Heart left ventricle (tissue), 16 donors: ENCODE measurements at regions not wholly inside any gene's neighbourhood (a gene's known extent, or its start where the extent isn't known, plus 50 kb on each side); places are given as distances from the start of the nearest gene placed in this dataset.
A peak's percentile ranks its signal among the peaks of the same experiment; 100 is the strongest.
"Not testable (repeated sequence)": the region's sequence is repeated elsewhere in the genome, so short reads cannot be mapped to it uniquely, and the experiment has no call there.

Experiments
- ATAC-seq, 4 donors: fragments of 200-7000 bp; cut with Tn5 transposase; one replicate each; pipeline ENCODE4 v1.9.1; 2020 to 2022; ENCODE audit warnings: moderate library complexity in 4 of 4, mild to moderate bottlenecking in 3 of 4, moderate number of reproducible peaks in 1 of 4
- DNase-seq, 5 donors: peaks; one replicate each; pipeline ENCODE4 v3.0.0-alpha.2; 2020
- H3K27ac ChIP-seq, 12 donors: fragments of 200-600 bp; sonication (generic) in 4 of 12; one replicate each; pipeline versions ENCODE4 v1.5.0 to v1.8.0; 2016 to 2022; ENCODE audit warnings: mild to moderate bottlenecking in 2 of 12
- H3K27me3 ChIP-seq, 9 donors: fragments of 200-600 bp; sonication (generic) in 2 of 9; one replicate each; pipeline versions ENCODE4 v1.5.1 to v1.8.0; 2016 to 2022; ENCODE audit warnings: mild to moderate bottlenecking in 3 of 9
- H3K36me3 ChIP-seq, 9 donors: fragments of 200-600 bp; sonication (generic) in 2 of 9; one replicate each; pipeline versions ENCODE4 v1.5.0 to v1.8.0; 2018 to 2022; ENCODE audit warnings: mild to moderate bottlenecking in 2 of 9
- H3K4me1 ChIP-seq, 12 donors: fragments of 200-600 bp; sonication (generic) in 4 of 12; one replicate each; pipeline versions ENCODE4 v1.5.0 to v1.8.0; 2016 to 2022; ENCODE audit warnings: mild to moderate bottlenecking in 3 of 12
- H3K4me3 ChIP-seq, 12 donors: fragments of 200-600 bp; sonication (generic) in 4 of 12; one replicate each; pipeline versions ENCODE4 v1.5.0 to v1.8.0; 2017 to 2022; ENCODE audit warnings: mild to moderate bottlenecking in 9 of 12, moderate library complexity in 4 of 12
- H3K9me3 ChIP-seq, 12 donors: fragments of 200-600 bp; sonication (generic) in 4 of 12; one replicate each; pipeline versions ENCODE4 v1.5.0 to v1.8.0; 2016 to 2022; ENCODE audit warnings: mild to moderate bottlenecking in 1 of 12
- POLR2A ChIP-seq, 2 donors: fragments of 450-650 bp; IDR thresholded peaks; one replicate each; pipeline ENCODE4 v1.6.1; 2017; ENCODE audit warnings: antibody characterized with exemption in 2 of 2, mild to moderate bottlenecking in 2 of 2, moderate library complexity in 2 of 2
- WGBS, 4 donors: extraction: QIAGEN DNeasy Blood & Tissue Kit in 2 of 4; methylation state at CpG; one replicate each; pipeline versions ENCODE4 v1.1.5 to v1.1.7; 2013 to 2018; 5-methylcytosine and 5-hydroxymethylcytosine counted together
- intact Hi-C, 10 donors: fragments of 100-400 bp; cut with DNase I; formaldehyde crosslinking; loops; one replicate each; pipeline versions ENCODE4 v1.11.1 to v1.14.2; 2022
- TF ChIP-seq, protein P1 (sequence below), 12 donors: fragments of 200-600 bp; sonication (generic) in 4 of 12; IDR thresholded peaks; one replicate each; pipeline versions ENCODE4 v1.5.0 to v1.8.0; 2018 to 2022; ENCODE audit warnings: antibody characterized with exemption in 12 of 12, mild to moderate bottlenecking in 5 of 12
- donor health status: ischemic (EF 13 %, LVEDD 7.1; RV severe dilation, severe dysfunction).
- donor health status: healthy with polysubstance abuse.
- donor health status: DM: no; HTN: yes; CAD: no.
- donor health status: DM: no; HTN: no; CAD: no.
- donor health status: ischemic (EF 25% LVEDD 6.9; RV normal size, moderate dysfunction).
- donor health status: ischemic (EF 25% LVEDD 5.7; RV mildly dilated, moderate dysfunction).
- donor health status: healthy.
- donor health status: DM: yes; HTN: yes; CAD: no.
- donor health status: ischemic (EF 35%, LVEDD 5.7; RV mildly dilated, moderate dysfunction).
- donor health status: nonischemic (EF 11% LVEDD 7.7; RV severe dilation, severe dysfunction).
- donor health status: DM: yes; HTN: yes; CAD: no.
- donor health status: PGD.
- donor health status: ischemic (EF 29% LVEDD 5.4; RV normal size, mild dysfunction).
- donor health status: nonischemic (EF 23%, LVEDD 6.1; RV moderate dilation, normal function).

DNA sequence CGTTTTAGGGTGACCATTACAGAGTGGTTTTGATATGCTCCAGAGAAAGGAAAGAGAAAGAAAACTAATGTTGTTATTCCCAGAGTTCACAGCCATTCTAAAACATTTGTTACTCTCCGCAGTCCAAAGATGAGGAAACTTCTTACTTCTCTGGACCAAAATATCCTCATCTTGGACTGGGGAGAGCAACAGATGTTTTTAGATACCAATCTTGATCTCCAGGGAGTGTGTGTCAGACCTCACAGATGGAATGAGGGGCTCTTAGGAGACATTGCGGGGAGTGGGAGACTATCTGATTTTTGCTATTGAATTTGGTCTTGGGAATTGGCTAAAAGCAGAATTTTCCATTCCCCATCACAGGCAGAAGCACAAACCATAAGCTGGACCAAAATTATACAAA lies 110.8 kb downstream of the TNFAIP3 start:
- WGBS, 4 donors, result 44 to 71% (median 59%) methylated on average over 3 of the region's 3 CpGs
- no peak for TF ChIP-seq POLR2A (IDR thresholded peaks at IDR 0.05)
- TF ChIP-seq, protein P1, sequence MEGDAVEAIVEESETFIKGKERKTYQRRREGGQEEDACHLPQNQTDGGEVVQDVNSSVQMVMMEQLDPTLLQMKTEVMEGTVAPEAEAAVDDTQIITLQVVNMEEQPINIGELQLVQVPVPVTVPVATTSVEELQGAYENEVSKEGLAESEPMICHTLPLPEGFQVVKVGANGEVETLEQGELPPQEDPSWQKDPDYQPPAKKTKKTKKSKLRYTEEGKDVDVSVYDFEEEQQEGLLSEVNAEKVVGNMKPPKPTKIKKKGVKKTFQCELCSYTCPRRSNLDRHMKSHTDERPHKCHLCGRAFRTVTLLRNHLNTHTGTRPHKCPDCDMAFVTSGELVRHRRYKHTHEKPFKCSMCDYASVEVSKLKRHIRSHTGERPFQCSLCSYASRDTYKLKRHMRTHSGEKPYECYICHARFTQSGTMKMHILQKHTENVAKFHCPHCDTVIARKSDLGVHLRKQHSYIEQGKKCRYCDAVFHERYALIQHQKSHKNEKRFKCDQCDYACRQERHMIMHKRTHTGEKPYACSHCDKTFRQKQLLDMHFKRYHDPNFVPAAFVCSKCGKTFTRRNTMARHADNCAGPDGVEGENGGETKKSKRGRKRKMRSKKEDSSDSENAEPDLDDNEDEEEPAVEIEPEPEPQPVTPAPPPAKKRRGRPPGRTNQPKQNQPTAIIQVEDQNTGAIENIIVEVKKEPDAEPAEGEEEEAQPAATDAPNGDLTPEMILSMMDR (IDR thresholded peaks at IDR 0.05), result no peak
- peak in 2 of 4 donors; percentile 69 to 78 for ATAC-seq
- H3K27me3 ChIP-seq, result no peaks in the 10 kb centered on the region
- H3K4me1 ChIP-seq, result peaks cover 0 to 20% (median 0%) of the 10 kb centered on the region in 12 donors
- peak overlapping the region in 5 of 12 donors; percentile 9 to 50 (median 45) for H3K27ac ChIP-seq
- DNase-seq, result peak in 1 of 5 donors; percentile 19
- intact Hi-C loops, result loop anchor here in 1 of 10 donors (10.0 kb wide), 1 partner anchor 273 kb away; no protein-coding TSS in a partner anchor
- H3K4me3 ChIP-seq, result no peak overlapping the region
- no peaks in the 10 kb centered on the region for H3K36me3 ChIP-seq
- H3K9me3 ChIP-seq, result no peaks in the 10 kb centered on the region

- H3K27ac ChIP-seq, result peak overlapping the region in 4 of 12 donors; percentile 43 to 50 (median 47)
- H3K9me3 ChIP-seq, result no peaks in the 10 kb centered on the region
- intact Hi-C loops, result loop anchor here in 1 of 10 donors (10.0 kb wide), 1 partner anchor 274 kb away; no protein-coding TSS in a partner anchor
- H3K36me3 ChIP-seq, result no peaks in the 10 kb centered on the region
- 62 to 67% (median 66%) methylated on average over 8 of the region's 8 CpGs for WGBS, 4 donors
- ATAC-seq (peak in 2 of 4 donors; percentile 62 to 65), DNase-seq (no peak)
- H3K27me3 ChIP-seq, result no peaks in the 10 kb centered on the region
- TF ChIP-seq, protein P1 (IDR thresholded peaks at IDR 0.05), result no peak
- no peak for TF ChIP-seq POLR2A (IDR thresholded peaks at IDR 0.05)
- no peak overlapping the region for H3K4me3 ChIP-seq
- H3K4me1 ChIP-seq, result peaks cover 0 to 20% (median 0%) of the 10 kb centered on the region in 12 donors
Measured at GRCh38 chr6:137978252-137978896, 111.3 kb downstream of the TNFAIP3 start.

DNA sequence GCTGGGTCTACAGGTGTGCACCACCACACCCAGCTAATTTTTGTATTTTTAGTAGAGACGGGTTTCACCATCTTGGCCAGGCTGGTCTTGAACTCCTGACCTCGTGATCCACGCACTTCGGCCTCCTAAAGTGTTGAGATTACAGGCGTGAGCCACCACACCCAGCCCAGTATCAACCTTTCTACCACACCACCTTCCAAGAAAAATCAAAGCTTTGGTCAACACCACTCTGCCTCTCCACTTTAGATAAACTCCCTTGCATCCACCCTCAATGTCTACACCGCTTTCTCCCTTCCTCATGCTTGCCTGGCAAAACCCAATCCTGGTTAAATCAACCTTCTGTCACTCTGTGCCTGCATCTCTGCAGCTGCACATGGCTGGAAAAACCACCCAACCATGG lies 112.2 kb downstream of the TNFAIP3 start:
- peaks cover 0 to 20% (median 0%) of the 10 kb centered on the region in 12 donors for H3K4me1 ChIP-seq
- not testable (repeated sequence) for DNase-seq, H3K9me3 ChIP-seq, ATAC-seq, H3K4me3 ChIP-seq, H3K27me3 ChIP-seq, H3K36me3 ChIP-seq, H3K27ac ChIP-seq
- WGBS, 4 donors, result 86 to 95% (median 93%) methylated on average over 6 of the region's 6 CpGs
- intact Hi-C loops, result loop anchor here in 1 of 10 donors (10.0 kb wide), 1 partner anchor 274 kb away; no protein-coding TSS in a partner anchor

GRCh38 chr6:137980777-137981176 lies 113.7 kb downstream of the TNFAIP3 start:
- ATAC-seq (no peak), DNase-seq (no peak)
- TF ChIP-seq, protein P1 (IDR thresholded peaks at IDR 0.05), result no peak
- no peak for TF ChIP-seq POLR2A (IDR thresholded peaks at IDR 0.05)
- Histone ChIP-seq H3K36me3 (no peaks in the 10 kb centered on the region), H3K4me3 (no peak overlapping the region), H3K4me1 (peaks cover 0 to 5% (median 0%) of the 10 kb centered on the region in 12 donors), H3K27me3 (no peaks in the 10 kb centered on the region), H3K9me3 (no peaks in the 10 kb centered on the region), H3K27ac (no peak overlapping the region)
- intact Hi-C loops, result no loop called here
- WGBS, 4 donors, result 75 to 88% (median 86%) methylated on average over 1 of the region's 1 CpG
